ENCODE measurements at regions not wholly inside any gene's neighbourhood (a gene's known extent, or its start where the extent isn't known, plus 50 kb on each side); places are given as distances from the start of the nearest gene placed in this dataset.

DNA sequence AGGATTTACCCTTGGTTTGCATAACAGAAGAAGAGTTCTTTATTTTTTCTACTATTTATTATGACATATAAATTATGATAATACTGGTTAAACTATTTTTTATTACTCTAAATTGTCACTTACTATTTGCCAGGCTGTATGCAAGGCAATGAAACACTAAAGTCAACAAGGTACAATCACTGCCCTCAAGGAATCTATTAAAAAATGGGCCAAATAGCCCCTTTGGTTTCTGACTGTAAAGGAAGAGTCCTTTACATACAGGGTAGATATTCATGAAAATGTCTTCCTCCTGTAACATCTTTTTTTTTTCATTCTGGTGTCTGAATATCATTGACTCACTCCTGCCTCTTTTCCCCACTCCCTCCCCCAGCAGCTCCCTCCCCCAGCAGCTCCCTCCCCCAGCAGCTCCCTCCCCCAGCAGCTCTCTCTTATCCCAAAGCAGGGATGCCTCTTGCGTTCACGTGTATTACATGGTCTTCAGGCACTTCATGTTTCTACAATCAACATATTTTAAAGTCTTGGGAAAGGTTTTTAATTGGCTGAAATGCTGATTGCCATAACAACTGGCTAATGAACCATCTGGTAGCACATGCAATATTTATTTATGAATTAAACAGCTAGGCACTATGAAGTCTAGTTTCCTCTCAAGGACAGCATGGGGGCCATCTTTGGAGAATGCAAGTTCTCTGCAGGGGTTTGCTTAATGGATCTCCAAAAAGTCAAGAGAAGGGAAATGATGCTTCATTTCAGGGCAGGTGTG, 400.4 kb upstream of the PLXNA2 start:
- H3K27me3 ChIP-seq (ENCODE audit: control insufficient read depth in 1 of 2, insufficient read depth in 2 of 2, low read length in 2 of 2) = peaks cover 6 to 9% of the 10 kb centered on the region in 2 donors
- 46 to 62% methylated on average over 2 of the region's 2 CpGs for WGBS, 2 donors
- H3K36me3 ChIP-seq (ENCODE audit: control insufficient read depth in 2 of 2, insufficient read depth in 2 of 2, low read length in 1 of 2) = no peaks in the 10 kb centered on the region
- H3K9me3 ChIP-seq (ENCODE audit: control insufficient read depth in 2 of 2, insufficient read depth in 1 of 2, low read depth in 1 of 2, low read length in 1 of 2) = peaks cover 0 to 2% of the 10 kb centered on the region in 2 donors
- H3K27ac ChIP-seq (ENCODE audit: low read depth in 2 of 2, low read length in 1 of 2) = no peak overlapping the region
- no peak overlapping the region for H3K4me3 ChIP-seq (ENCODE audit: low read depth in 1 of 2, low read length in 2 of 2)
- H3K4me1 ChIP-seq (ENCODE audit: control insufficient read depth in 2 of 2, insufficient read depth in 2 of 2, low read length in 1 of 2) = no peaks in the 10 kb centered on the region

DNA sequence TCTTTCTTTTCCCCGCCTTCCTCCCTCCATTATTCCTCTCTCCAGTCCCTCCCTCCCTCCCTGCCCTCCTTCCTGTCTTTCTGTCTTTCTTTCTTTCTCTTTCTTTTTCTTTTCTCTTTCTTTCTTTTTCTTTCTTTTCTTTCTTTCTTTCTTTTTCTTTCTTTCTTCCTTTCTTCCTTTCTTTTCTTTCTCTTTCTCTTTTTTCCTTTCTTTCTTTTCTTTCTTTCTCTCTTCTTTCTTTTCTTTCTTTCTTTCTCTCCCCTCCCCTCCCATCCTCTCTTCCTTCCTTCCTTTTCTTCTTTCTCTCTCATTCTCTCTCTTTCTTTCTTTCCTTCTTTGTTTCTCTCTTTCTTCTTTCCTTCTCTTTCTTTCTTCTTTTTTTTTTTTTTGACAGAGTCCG, 402.2 kb upstream of the PLXNA2 start:
- peaks cover 6 to 13% of the 10 kb centered on the region in 2 donors for H3K27me3 ChIP-seq (ENCODE audit: control insufficient read depth in 1 of 2, insufficient read depth in 2 of 2, low read length in 2 of 2)

DNA sequence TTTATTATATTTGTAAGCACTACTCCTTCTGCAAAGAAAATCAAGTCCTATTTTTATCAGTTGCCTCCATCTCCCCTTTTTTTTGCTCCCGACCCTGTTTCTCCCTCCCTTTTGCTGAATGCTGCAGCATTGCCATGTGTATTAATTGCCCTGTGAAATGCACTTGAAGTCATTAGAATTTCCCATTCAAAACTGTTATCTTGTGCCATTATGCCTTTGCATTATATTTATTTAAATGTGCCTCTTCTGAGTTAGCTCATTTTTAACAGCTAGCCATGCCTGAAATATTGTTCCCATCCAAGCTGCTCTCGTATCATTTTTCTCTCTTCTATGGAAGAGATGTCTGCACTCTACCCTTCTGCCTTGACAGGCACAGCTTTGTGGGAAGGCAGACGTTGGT, 404.0 kb upstream of the PLXNA2 start:
- H3K4me3 ChIP-seq (ENCODE audit: low read depth in 1 of 2, low read length in 2 of 2) = no peak overlapping the region
- H3K36me3 ChIP-seq (ENCODE audit: control insufficient read depth in 2 of 2, insufficient read depth in 2 of 2, low read length in 1 of 2) = no peaks in the 10 kb centered on the region
- no peaks in the 10 kb centered on the region for H3K4me1 ChIP-seq (ENCODE audit: control insufficient read depth in 2 of 2, insufficient read depth in 2 of 2, low read length in 1 of 2)
- no peak overlapping the region for H3K27ac ChIP-seq (ENCODE audit: low read depth in 2 of 2, low read length in 1 of 2)
- WGBS, 2 donors = 69 to 75% methylated on average over 3 of the region's 3 CpGs
- peaks cover 2 to 13% of the 10 kb centered on the region in 2 donors for H3K27me3 ChIP-seq (ENCODE audit: control insufficient read depth in 1 of 2, insufficient read depth in 2 of 2, low read length in 2 of 2)
- H3K9me3 ChIP-seq (ENCODE audit: control insufficient read depth in 2 of 2, insufficient read depth in 1 of 2, low read depth in 1 of 2, low read length in 1 of 2) = no peaks in the 10 kb centered on the region

More for the DNA sequence above, 402.2 kb upstream of the PLXNA2 start:
- Histone ChIP-seq H3K9me3 (ENCODE audit: control insufficient read depth in 2 of 2, insufficient read depth in 1 of 2, low read depth in 1 of 2, low read length in 1 of 2) (peaks cover 0 to 2% of the 10 kb centered on the region in 2 donors), H3K36me3 (ENCODE audit: control insufficient read depth in 2 of 2, insufficient read depth in 2 of 2, low read length in 1 of 2) (no peaks in the 10 kb centered on the region), H3K4me1 (ENCODE audit: control insufficient read depth in 2 of 2, insufficient read depth in 2 of 2, low read length in 1 of 2) (no peaks in the 10 kb centered on the region), H3K27ac (ENCODE audit: low read depth in 2 of 2, low read length in 1 of 2) (no peak overlapping the region), H3K4me3 (ENCODE audit: low read depth in 1 of 2, low read length in 2 of 2) (no peak overlapping the region)
- 74 to 88% methylated on average over 2 of the region's 2 CpGs for WGBS, 2 donors

DNA sequence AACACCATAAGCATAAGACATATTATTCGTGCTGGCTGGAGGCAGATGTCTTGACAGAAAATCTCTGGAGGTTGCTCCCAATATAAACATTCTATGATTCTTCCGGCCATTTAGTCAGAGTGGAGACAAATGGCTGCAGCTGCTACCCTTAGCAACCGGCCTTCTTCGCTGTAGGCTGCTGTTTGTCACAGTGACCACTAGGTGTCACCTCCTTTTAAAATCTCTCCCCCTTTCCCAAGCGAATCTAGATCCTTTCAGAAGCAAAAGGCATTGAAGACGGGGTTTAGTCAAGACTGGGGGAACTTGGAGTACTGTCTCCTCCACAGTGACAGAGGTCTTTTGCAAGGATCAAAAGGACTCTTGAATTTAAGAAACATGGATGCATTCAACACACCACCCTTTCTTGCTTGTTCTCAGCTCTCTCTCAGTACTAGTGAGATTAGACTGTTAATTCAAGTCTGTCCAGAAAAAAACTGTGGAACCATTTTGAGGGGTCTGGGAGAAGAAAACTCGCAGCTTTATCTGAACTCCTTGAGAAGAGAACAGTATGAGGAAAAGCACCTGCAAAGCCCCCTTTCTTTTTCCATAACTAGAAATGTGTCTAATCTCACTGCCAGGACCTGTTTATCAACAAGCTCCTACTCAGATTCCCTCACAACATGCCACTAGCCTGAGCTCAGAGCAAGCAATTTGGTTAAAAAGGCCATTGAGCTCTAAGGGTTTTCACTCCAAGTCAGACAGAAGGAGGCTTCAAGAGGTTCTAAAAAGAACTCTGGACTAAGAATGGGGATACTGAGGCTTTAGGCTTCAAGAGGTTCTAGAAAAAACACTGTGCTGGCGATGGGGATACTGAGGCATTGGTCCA, 408.3 kb upstream of the PLXNA2 start:
- H3K27me3 ChIP-seq (ENCODE audit: control insufficient read depth in 1 of 2, insufficient read depth in 2 of 2, low read length in 2 of 2) = peaks cover 7 to 11% of the 10 kb centered on the region in 2 donors
- H3K36me3 ChIP-seq (ENCODE audit: control insufficient read depth in 2 of 2, insufficient read depth in 2 of 2, low read length in 1 of 2) = no peaks in the 10 kb centered on the region

DNA sequence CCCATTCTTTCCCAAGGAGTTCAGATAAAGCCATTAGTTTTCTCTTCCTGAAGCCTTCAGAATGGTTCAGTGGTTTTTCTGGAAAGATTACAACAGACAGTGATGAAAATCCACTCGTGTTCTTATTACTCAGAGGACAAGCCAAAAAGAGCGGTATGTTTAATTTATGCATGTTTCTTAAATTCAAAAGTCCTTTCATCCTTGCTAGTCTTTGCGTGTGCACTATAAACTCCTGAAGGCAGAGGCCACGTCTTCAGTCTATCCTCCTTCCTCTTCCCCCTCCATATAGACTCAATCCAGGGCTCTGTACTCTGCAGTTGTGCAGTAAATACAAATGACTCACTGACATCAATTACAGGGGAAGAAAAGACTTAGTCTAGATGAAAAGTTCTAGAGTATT, 409.2 kb upstream of the PLXNA2 start:
- no peaks in the 10 kb centered on the region for H3K9me3 ChIP-seq (ENCODE audit: control insufficient read depth in 2 of 2, insufficient read depth in 1 of 2, low read depth in 1 of 2, low read length in 1 of 2)
- H3K4me3 ChIP-seq (ENCODE audit: low read depth in 1 of 2, low read length in 2 of 2) = no peak overlapping the region
- H3K27ac ChIP-seq (ENCODE audit: low read depth in 2 of 2, low read length in 1 of 2) = no peak overlapping the region
- no peaks in the 10 kb centered on the region for H3K36me3 ChIP-seq (ENCODE audit: control insufficient read depth in 2 of 2, insufficient read depth in 2 of 2, low read length in 1 of 2)
- 31 to 41% methylated on average over 4 of the region's 4 CpGs for WGBS, 2 donors
- H3K27me3 ChIP-seq (ENCODE audit: control insufficient read depth in 1 of 2, insufficient read depth in 2 of 2, low read length in 2 of 2) = peaks cover 5 to 8% of the 10 kb centered on the region in 2 donors
- H3K4me1 ChIP-seq (ENCODE audit: control insufficient read depth in 2 of 2, insufficient read depth in 2 of 2, low read length in 1 of 2) = no peaks in the 10 kb centered on the region

More for the DNA sequence above, 408.3 kb upstream of the PLXNA2 start:
- Histone ChIP-seq H3K4me3 (ENCODE audit: low read depth in 1 of 2, low read length in 2 of 2) (no peak overlapping the region), H3K9me3 (ENCODE audit: control insufficient read depth in 2 of 2, insufficient read depth in 1 of 2, low read depth in 1 of 2, low read length in 1 of 2) (no peaks in the 10 kb centered on the region), H3K4me1 (ENCODE audit: control insufficient read depth in 2 of 2, insufficient read depth in 2 of 2, low read length in 1 of 2) (no peaks in the 10 kb centered on the region), H3K27ac (ENCODE audit: low read depth in 2 of 2, low read length in 1 of 2) (no peak overlapping the region)
- 16 to 17% methylated on average over 8 of the region's 8 CpGs for whole genome bisulfite sequencing, 2 donors

DNA sequence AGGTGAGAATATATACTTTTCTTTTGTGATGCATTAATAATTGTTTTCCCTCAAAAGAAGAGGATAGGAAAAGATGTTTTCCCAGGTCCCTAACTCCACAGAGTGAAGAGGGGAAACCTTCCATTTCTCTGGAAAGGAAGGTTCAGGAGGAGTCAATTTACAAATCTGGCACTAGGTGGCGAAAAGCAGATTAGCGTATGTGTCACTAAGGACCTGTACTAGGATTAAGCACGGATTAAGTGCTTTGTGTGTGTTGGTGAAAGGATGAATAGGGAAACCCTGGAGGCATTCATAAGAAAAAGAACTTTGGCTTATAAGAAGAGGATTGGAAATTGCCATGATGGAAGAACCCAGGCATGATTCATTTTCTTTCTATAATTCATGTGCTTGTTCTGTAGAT, 410.1 kb upstream of the PLXNA2 start:
- Histone ChIP-seq H3K9me3 (ENCODE audit: control insufficient read depth in 2 of 2, insufficient read depth in 1 of 2, low read depth in 1 of 2, low read length in 1 of 2) (no peaks in the 10 kb centered on the region), H3K27ac (ENCODE audit: low read depth in 2 of 2, low read length in 1 of 2) (no peak overlapping the region), H3K27me3 (ENCODE audit: control insufficient read depth in 1 of 2, insufficient read depth in 2 of 2, low read length in 2 of 2) (peaks cover 5% of the 10 kb centered on the region in 2 donors), H3K36me3 (ENCODE audit: control insufficient read depth in 2 of 2, insufficient read depth in 2 of 2, low read length in 1 of 2) (no peaks in the 10 kb centered on the region), H3K4me3 (ENCODE audit: low read depth in 1 of 2, low read length in 2 of 2) (no peak overlapping the region), H3K4me1 (ENCODE audit: control insufficient read depth in 2 of 2, insufficient read depth in 2 of 2, low read length in 1 of 2) (no peaks in the 10 kb centered on the region)
- whole genome bisulfite sequencing, 2 donors = 33 to 41% methylated on average over 3 of the region's 3 CpGs

DNA sequence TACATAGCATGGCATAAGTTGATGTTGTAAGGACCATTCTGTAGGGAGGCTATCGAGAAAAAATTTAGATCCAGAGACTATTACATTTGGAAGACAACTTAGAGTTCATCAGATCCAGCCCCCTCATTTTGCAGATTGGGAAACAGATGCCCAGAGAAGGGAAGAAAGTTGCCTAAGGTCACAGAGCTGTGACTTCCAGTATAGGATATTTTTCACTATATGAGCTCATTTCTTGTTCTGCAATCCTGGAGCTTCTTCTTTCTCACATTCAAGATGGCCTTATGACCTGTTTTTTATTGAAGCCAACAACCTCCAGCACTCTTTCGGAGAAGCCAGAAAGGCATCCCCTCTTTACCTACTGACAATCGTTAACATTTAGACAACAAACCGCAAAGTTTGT, 421.8 kb upstream of the PLXNA2 start:
- whole genome bisulfite sequencing, 2 donors = 75 to 88% methylated on average over 4 of the region's 4 CpGs
- Histone ChIP-seq H3K27ac (ENCODE audit: low read depth in 2 of 2, low read length in 1 of 2) (no peak overlapping the region), H3K9me3 (ENCODE audit: control insufficient read depth in 2 of 2, insufficient read depth in 1 of 2, low read depth in 1 of 2, low read length in 1 of 2) (peaks cover 0 to 2% of the 10 kb centered on the region in 2 donors), H3K27me3 (ENCODE audit: control insufficient read depth in 1 of 2, insufficient read depth in 2 of 2, low read length in 2 of 2) (peaks cover 0 to 8% of the 10 kb centered on the region in 2 donors), H3K4me3 (ENCODE audit: low read depth in 1 of 2, low read length in 2 of 2) (no peak overlapping the region), H3K36me3 (ENCODE audit: control insufficient read depth in 2 of 2, insufficient read depth in 2 of 2, low read length in 1 of 2) (no peaks in the 10 kb centered on the region), H3K4me1 (ENCODE audit: control insufficient read depth in 2 of 2, insufficient read depth in 2 of 2, low read length in 1 of 2) (no peaks in the 10 kb centered on the region)

DNA sequence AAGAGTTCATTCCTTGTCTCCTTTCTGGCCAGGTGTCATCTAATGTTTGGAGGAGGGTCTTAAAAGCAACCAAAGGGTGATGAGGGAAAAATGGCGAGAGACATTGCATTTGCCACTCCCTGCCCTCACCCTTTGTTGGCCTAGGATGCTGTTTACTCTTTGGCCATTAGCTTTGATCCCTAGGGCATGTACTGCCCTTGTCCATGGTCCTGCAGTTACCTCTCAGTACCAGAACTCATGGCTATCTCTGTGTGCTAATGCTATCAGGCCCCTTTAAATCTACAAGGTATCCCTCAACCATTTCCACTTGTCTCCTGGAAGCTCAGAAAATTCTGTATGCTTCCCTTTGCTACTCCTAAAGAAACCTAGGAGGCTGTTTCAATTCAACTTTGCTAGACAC, 424.8 kb upstream of the PLXNA2 start:
- peaks cover 0 to 8% of the 10 kb centered on the region in 2 donors for H3K27me3 ChIP-seq (ENCODE audit: control insufficient read depth in 1 of 2, insufficient read depth in 2 of 2, low read length in 2 of 2)
- 30 to 47% methylated on average over 1 of the region's 1 CpG for WGBS, 2 donors
- H3K4me1 ChIP-seq (ENCODE audit: control insufficient read depth in 2 of 2, insufficient read depth in 2 of 2, low read length in 1 of 2) = no peaks in the 10 kb centered on the region
- H3K36me3 ChIP-seq (ENCODE audit: control insufficient read depth in 2 of 2, insufficient read depth in 2 of 2, low read length in 1 of 2) = no peaks in the 10 kb centered on the region
- peaks cover 0 to 2% of the 10 kb centered on the region in 2 donors for H3K9me3 ChIP-seq (ENCODE audit: control insufficient read depth in 2 of 2, insufficient read depth in 1 of 2, low read depth in 1 of 2, low read length in 1 of 2)
- no peak overlapping the region for H3K4me3 ChIP-seq (ENCODE audit: low read depth in 1 of 2, low read length in 2 of 2)
- no peak overlapping the region for H3K27ac ChIP-seq (ENCODE audit: low read depth in 2 of 2, low read length in 1 of 2)

DNA sequence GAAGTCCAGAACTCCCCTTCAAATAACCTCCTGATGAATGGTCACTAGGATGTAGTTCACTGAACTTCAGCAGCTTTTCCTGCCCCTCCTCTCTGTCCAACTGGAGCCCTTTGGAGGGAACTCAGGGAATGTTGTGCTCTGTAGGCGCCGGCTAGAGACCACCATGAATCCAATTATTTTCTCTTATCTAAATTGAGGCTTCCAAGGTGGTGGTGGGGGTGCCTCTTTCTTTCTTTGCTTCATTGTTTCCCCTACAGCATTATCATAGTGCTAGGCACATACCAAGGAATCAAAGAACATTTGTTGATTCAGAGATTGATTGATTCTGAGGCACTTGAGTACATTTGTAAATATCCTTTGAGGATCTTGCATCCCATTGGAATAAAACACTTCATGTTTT, 426.6 kb upstream of the PLXNA2 start:
- no peaks in the 10 kb centered on the region for H3K36me3 ChIP-seq (ENCODE audit: control insufficient read depth in 2 of 2, insufficient read depth in 2 of 2, low read length in 1 of 2)
- H3K9me3 ChIP-seq (ENCODE audit: control insufficient read depth in 2 of 2, insufficient read depth in 1 of 2, low read depth in 1 of 2, low read length in 1 of 2) = peaks cover 0 to 2% of the 10 kb centered on the region in 2 donors
- WGBS, 2 donors = 57 to 65% methylated on average over 2 of the region's 2 CpGs
- H3K4me3 ChIP-seq (ENCODE audit: low read depth in 1 of 2, low read length in 2 of 2) = no peak overlapping the region
- H3K27me3 ChIP-seq (ENCODE audit: control insufficient read depth in 1 of 2, insufficient read depth in 2 of 2, low read length in 2 of 2) = peaks cover 0 to 4% of the 10 kb centered on the region in 2 donors
- H3K4me1 ChIP-seq (ENCODE audit: control insufficient read depth in 2 of 2, insufficient read depth in 2 of 2, low read length in 1 of 2) = no peaks in the 10 kb centered on the region
- H3K27ac ChIP-seq (ENCODE audit: low read depth in 2 of 2, low read length in 1 of 2) = no peak overlapping the region

Measured in esophagus (tissue), 2 donors.